D721Med (cell line): ENCODE measurements at regions not wholly inside any gene's neighbourhood (a gene's known extent, or its start where the extent isn't known, plus 50 kb on each side); places are given as distances from the start of the nearest gene placed in this dataset.

Source experiments
- DNase-seq: peaks from one replicate; pipeline ENCODE4 v3.0.0; 2011; ENCODE audit warnings: low spot score; ENCODE audit not compliant: insufficient read length
- FAIRE-seq: peaks from 2 replicates; lab custom pipeline; 2011; peaks lifted over from hg19 to GRCh38; lab: Jason Lieb, UNC
- CTCF ChIP-seq: IDR thresholded peaks from 2 replicates; pipeline ENCODE4 v1.5.1; 2012; ENCODE audit warnings: mild to moderate bottlenecking, control low read depth; ENCODE audit not compliant: insufficient read depth; ENCODE audit errors: missing control alignments

- TF ChIP-seq CTCF, result no peak
- FAIRE-seq, result no peak
- no peak for DNase-seq
Observed at GRCh38 chr6:12608874-12609273, 107.7 kb upstream of the PHACTR1 start.

- no peak for FAIRE-seq
- no peak for DNase-seq
- no peak for TF ChIP-seq CTCF
Observed at GRCh38 chr6:12609751-12610150, 106.8 kb upstream of the PHACTR1 start.

DNA sequence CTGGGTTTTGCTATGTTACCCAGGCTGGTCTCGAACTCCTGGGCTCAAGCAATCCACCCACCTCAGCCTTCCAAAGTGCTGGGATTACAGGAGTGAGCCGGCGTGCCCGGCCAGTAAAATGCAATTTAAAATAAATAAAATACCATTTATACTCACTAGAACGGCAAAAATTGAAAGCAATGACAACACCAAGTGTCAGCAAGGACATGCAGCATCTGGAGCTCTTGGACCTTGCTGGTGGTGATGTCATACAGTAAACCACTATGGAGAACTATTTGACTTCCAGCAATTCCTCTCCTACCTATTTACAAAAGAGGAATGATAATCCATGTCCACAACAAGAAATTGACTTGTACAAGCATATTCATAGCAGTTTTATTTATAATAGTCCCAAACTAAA is 105.7 kb upstream of the PHACTR1 start:
- FAIRE-seq (no peak), DNase-seq (no peak)
- no peak for TF ChIP-seq CTCF

GRCh38 chr6:12613811-12614210 is 102.8 kb upstream of the PHACTR1 start:
- TF ChIP-seq CTCF, result no peak
- DNase-seq (no peak), FAIRE-seq (no peak)

DNA sequence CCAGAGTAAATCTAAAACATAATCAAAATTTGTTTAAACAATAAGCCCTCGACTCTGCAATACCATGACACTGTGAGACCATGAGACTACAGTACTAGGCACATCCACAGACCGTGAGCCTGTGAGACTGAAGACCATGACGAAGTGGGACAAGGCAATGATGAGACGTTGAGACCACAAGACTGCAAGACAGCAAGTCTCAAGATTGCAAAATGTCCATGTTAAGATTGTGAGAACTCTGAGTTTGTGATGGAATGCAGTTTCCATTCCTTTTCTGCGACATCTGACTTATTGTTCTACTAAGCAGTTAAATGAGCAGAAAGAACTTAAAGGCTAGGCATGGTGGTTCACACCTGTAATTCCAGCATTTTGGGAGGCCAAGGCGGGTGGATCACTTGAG is 102.1 kb upstream of the PHACTR1 start:
- DNase-seq, result no peak

GRCh38 chr6:12618296-12618695 is 98.3 kb upstream of the PHACTR1 start:
- FAIRE-seq, result no peak
- TF ChIP-seq CTCF, result no peak

More for the DNA sequence above, 102.1 kb upstream of the PHACTR1 start:
- FAIRE-seq, result no peak
- no peak for TF ChIP-seq CTCF

DNA sequence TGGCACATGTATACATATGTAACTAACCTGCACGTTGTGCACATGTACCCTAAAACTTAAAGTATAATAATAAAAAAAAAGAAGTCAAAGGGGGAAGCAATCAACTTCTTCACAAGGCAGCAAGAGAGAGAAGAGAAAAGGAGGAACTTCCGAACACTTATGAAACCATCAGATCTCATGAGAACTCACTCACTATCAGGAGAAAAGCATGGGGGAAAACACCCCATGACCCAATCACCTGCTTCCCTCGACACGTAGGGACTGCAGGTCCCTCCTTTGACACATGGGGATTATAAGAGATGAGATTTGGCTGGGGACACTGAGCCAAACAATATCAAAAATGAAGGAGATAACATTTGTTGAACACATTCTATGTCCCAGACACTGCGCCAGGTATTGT is 94.8 kb upstream of the PHACTR1 start:
- DNase-seq (no peak), FAIRE-seq (no peak)
- no peak for TF ChIP-seq CTCF

More at GRCh38 chr6:12618296-12618695, 98.3 kb upstream of the PHACTR1 start:
- DNase-seq, result no peak
